Astrocyte (in vitro differentiated cells and primary cell): ENCODE measurements at regions not wholly inside any gene's neighbourhood (a gene's known extent, or its start where the extent isn't known, plus 50 kb on each side); places are given as distances from the start of the nearest gene placed in this dataset.

Experiments
- DNase-seq: peaks from one replicate; pipeline ENCODE4 v3.0.0-alpha.2; 2010; ENCODE audit warnings: low read depth
- FAIRE-seq: peaks from 2 replicates; lab custom pipeline; 2011; peaks lifted over from hg19 to GRCh38; lab: Jason Lieb, UNC
- H2AFZ ChIP-seq: 2 replicates; pipeline ENCODE4 v1.6.0; 2012; ENCODE audit warnings: low read depth, low read length, inconsistent platforms
- H3K27ac ChIP-seq: 2 replicates; pipeline ENCODE4 v1.5.1; 2011; ENCODE audit warnings: low read depth, low read length, inconsistent platforms
- H3K27me3 ChIP-seq: 2 replicates; pipeline ENCODE4 v1.6.0; 2011; ENCODE audit warnings: low read length, inconsistent platforms; ENCODE audit not compliant: insufficient read depth
- H3K36me3 ChIP-seq: 2 replicates; pipeline ENCODE4 v1.5.1; 2011; ENCODE audit warnings: low read length, inconsistent platforms; ENCODE audit not compliant: insufficient read depth
- H3K4me1 ChIP-seq: 2 replicates; pipeline ENCODE4 v1.5.1; 2011; ENCODE audit warnings: low read length, inconsistent platforms; ENCODE audit not compliant: insufficient read depth
- H3K4me2 ChIP-seq: 2 replicates; pipeline ENCODE4 v1.6.0; 2012; ENCODE audit warnings: low read length, inconsistent platforms
- H3K4me3 ChIP-seq: 2 replicates; pipeline ENCODE4 v1.5.1; 2011; ENCODE audit warnings: low read depth, mild to moderate bottlenecking, low read length, inconsistent platforms; ENCODE audit not compliant: insufficient read depth
- H3K79me2 ChIP-seq: 2 replicates; pipeline ENCODE4 v1.6.0; 2012; ENCODE audit warnings: mild to moderate bottlenecking, low read length, inconsistent platforms; ENCODE audit not compliant: insufficient read depth
- H3K9ac ChIP-seq: 2 replicates; pipeline ENCODE4 v1.6.0; 2012; ENCODE audit warnings: mild to moderate bottlenecking, low read length, inconsistent platforms
- H3K9me3 ChIP-seq: 2 replicates; pipeline ENCODE4 v1.5.1; 2012; ENCODE audit warnings: low read depth, mild to moderate bottlenecking, low read length, inconsistent platforms; ENCODE audit not compliant: insufficient read depth
- H4K20me1 ChIP-seq: 2 replicates; pipeline ENCODE4 v1.6.0; 2012; ENCODE audit warnings: low read length, inconsistent platforms; ENCODE audit not compliant: insufficient read depth
- H3K27ac Mint-ChIP-seq: one replicate; pipeline ENCODE4 v1.8.0; 2021; ENCODE audit warnings: mild to moderate bottlenecking, mixed read lengths; ENCODE audit not compliant: unreplicated experiment
- H3K27me3 Mint-ChIP-seq: one replicate; pipeline ENCODE4 v1.8.0; 2021; ENCODE audit warnings: low read depth, mixed read lengths; ENCODE audit not compliant: unreplicated experiment
- H3K36me3 Mint-ChIP-seq: one replicate; pipeline ENCODE4 v1.8.0; 2021; ENCODE audit warnings: low read depth, mixed read lengths; ENCODE audit not compliant: unreplicated experiment
- H3K4me1 Mint-ChIP-seq: one replicate; pipeline ENCODE4 v1.8.0; 2021; ENCODE audit warnings: low read depth, mixed read lengths; ENCODE audit not compliant: unreplicated experiment
- H3K4me3 Mint-ChIP-seq: one replicate; pipeline ENCODE4 v1.8.0; 2021; ENCODE audit warnings: mild to moderate bottlenecking, moderate library complexity, mixed read lengths; ENCODE audit not compliant: unreplicated experiment
- H3K9me3 Mint-ChIP-seq: one replicate; pipeline ENCODE4 v1.8.0; 2021; ENCODE audit warnings: mild to moderate bottlenecking, mixed read lengths; ENCODE audit not compliant: unreplicated experiment
- EZH2 ChIP-seq: IDR thresholded peaks from 2 replicates; pipeline ENCODE4 v1.6.1; 2012; ENCODE audit warnings: mild to moderate bottlenecking, low read length, inconsistent platforms; ENCODE audit not compliant: insufficient read depth
- TF ChIP-seq, protein P1 (sequence below): IDR thresholded peaks from 2 replicates; pipeline ENCODE4 v1.5.1; 2011; ENCODE audit warnings: low read depth, mild to moderate bottlenecking, inconsistent platforms, low read length, moderate library complexity; ENCODE audit not compliant: insufficient read depth

DNA sequence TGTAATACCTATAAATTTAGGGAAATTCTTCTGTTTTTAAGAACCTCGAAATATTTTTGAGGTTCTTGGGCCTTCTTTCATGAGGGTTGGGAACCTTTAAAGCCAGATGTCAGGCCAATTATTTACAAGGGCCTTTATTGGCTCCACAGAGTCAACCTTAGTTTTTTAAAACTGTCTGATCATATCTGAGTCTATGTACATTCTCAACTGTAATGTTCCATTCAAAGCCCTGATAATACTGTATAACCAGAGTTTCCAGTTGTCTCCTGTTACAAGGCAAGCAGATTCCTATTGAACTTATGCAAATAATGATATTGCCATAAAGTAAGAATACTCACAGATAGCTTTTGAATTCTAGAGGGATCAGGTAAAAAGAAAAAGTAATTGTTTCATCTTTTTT is 545.5 kb downstream of the EPM2A start:
- Histone ChIP-seq H3K79me2 (no peaks in the 10 kb centered on the region), H3K9ac (no peak overlapping the region), H3K27ac (no peak overlapping the region), H3K9me3 (no peaks in the 10 kb centered on the region), H3K4me2 (no peak overlapping the region), H3K27me3 (no peaks in the 10 kb centered on the region), H4K20me1 (no peaks in the 10 kb centered on the region), H3K4me3 (no peak overlapping the region), H3K4me1 (no peaks in the 10 kb centered on the region), H3K36me3 (no peaks in the 10 kb centered on the region), H2AFZ (no peak overlapping the region)
- Mint-ChIP-seq H3K4me3 (no peak overlapping the region), H3K27me3 (no peaks in the 10 kb centered on the region), H3K4me1 (no peaks in the 10 kb centered on the region), H3K27ac (no peak overlapping the region), H3K36me3 (no peaks in the 10 kb centered on the region), H3K9me3 (no peaks in the 10 kb centered on the region)
- DNase-seq (no peak), FAIRE-seq (no peak)
- TF ChIP-seq, protein P1, sequence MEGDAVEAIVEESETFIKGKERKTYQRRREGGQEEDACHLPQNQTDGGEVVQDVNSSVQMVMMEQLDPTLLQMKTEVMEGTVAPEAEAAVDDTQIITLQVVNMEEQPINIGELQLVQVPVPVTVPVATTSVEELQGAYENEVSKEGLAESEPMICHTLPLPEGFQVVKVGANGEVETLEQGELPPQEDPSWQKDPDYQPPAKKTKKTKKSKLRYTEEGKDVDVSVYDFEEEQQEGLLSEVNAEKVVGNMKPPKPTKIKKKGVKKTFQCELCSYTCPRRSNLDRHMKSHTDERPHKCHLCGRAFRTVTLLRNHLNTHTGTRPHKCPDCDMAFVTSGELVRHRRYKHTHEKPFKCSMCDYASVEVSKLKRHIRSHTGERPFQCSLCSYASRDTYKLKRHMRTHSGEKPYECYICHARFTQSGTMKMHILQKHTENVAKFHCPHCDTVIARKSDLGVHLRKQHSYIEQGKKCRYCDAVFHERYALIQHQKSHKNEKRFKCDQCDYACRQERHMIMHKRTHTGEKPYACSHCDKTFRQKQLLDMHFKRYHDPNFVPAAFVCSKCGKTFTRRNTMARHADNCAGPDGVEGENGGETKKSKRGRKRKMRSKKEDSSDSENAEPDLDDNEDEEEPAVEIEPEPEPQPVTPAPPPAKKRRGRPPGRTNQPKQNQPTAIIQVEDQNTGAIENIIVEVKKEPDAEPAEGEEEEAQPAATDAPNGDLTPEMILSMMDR: no peak
- TF ChIP-seq EZH2: no peak

DNA sequence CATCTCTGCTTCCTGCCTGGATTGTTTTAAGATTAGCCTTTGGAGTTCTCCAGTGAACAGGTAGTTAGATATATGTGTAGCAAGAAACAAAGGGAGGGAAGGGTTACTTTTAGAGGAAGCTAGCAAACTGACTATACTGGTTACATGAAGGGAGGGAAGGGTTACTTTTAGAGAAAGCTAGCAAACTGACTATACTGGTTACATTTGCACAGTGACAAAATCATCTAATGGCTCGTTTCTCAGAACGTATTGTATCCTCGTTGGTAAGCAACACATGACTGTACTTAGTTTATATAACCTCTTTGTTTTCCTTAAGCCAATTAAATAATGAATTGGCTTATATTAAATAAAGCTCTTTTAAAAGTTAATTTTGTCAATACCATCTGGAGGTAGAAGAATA is 540.9 kb downstream of the EPM2A start:
- no peaks in the 10 kb centered on the region for H3K9me3 ChIP-seq
- Mint-ChIP-seq H3K36me3 (no peaks in the 10 kb centered on the region), H3K27me3 (no peaks in the 10 kb centered on the region), H3K4me1 (no peaks in the 10 kb centered on the region), H3K4me3 (no peak overlapping the region), H3K9me3 (no peaks in the 10 kb centered on the region), H3K27ac (no peak overlapping the region)
- TF ChIP-seq, protein P1: no peak
- H3K4me1 ChIP-seq: no peaks in the 10 kb centered on the region
- no peaks in the 10 kb centered on the region for H3K79me2 ChIP-seq
- no peak overlapping the region for H3K27ac ChIP-seq
- no peak overlapping the region for H3K9ac ChIP-seq
- H4K20me1 ChIP-seq: no peaks in the 10 kb centered on the region
- no peaks in the 10 kb centered on the region for H3K27me3 ChIP-seq
- DNase-seq (no peak), FAIRE-seq (no peak)
- no peak overlapping the region for H2AFZ ChIP-seq
- no peaks in the 10 kb centered on the region for H3K36me3 ChIP-seq
- H3K4me3 ChIP-seq: no peak overlapping the region
- H3K4me2 ChIP-seq: no peak overlapping the region

DNA sequence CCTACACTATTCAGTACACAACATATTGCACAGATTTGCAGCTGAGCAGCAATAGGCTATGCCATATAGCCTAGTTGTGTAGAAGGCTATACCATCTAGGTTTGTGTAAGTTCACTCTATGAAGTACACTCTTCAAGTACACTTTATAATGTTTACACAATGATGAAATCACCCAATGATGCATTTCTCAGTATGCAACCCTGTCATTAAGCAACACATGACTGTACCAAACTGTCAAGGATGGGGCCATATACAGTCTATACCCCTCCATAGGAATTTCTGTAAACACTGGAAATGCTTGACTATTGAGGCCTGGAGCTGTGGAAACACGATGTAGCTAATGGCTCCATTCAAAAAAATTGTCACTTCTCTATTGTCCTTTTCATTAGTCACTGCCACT is 535.4 kb downstream of the EPM2A start:
- FAIRE-seq (no peak), DNase-seq (peak; percentile 10)
- TF ChIP-seq, protein P1: no peak
- TF ChIP-seq EZH2: no peak
- Mint-ChIP-seq H3K27me3 (no peaks in the 10 kb centered on the region), H3K27ac (no peak overlapping the region), H3K4me3 (no peak overlapping the region), H3K36me3 (no peaks in the 10 kb centered on the region), H3K4me1 (no peaks in the 10 kb centered on the region), H3K9me3 (no peaks in the 10 kb centered on the region)
- Histone ChIP-seq H3K27me3 (no peaks in the 10 kb centered on the region), H4K20me1 (no peaks in the 10 kb centered on the region), H3K27ac (no peak overlapping the region), H3K4me1 (no peaks in the 10 kb centered on the region), H3K36me3 (no peaks in the 10 kb centered on the region), H2AFZ (no peak overlapping the region), H3K4me2 (no peak overlapping the region), H3K9me3 (no peaks in the 10 kb centered on the region), H3K4me3 (no peak overlapping the region), H3K9ac (no peak overlapping the region), H3K79me2 (no peaks in the 10 kb centered on the region)
